SKM-1 (cell line): ENCODE measurements at regions not wholly inside any gene's neighbourhood (a gene's known extent, or its start where the extent isn't known, plus 50 kb on each side); places are given as distances from the start of the nearest gene placed in this dataset.

Source experiments
- DNase-seq: peaks from one replicate; lab custom pipeline; 2025; ENCODE audit not compliant: unreplicated experiment; lab: John Stamatoyannopoulos, UW

- DNase-seq: no peak
Observed at GRCh38 chr10:20958764-20959163, 61.7 kb upstream of the NEBL start.

GRCh38 chr10:20958225-20958624 is 61.1 kb upstream of the NEBL start:
- DNase-seq: no peak

GRCh38 chr10:20957744-20958143 is 60.6 kb upstream of the NEBL start:
- DNase-seq: no peak

GRCh38 chr10:20956843-20957242 is 59.7 kb upstream of the NEBL start:
- no peak for DNase-seq

- DNase-seq: no peak
Observed at GRCh38 chr10:20955355-20955893, 58.3 kb upstream of the NEBL start.

GRCh38 chr10:20954519-20954918 is 57.4 kb upstream of the NEBL start:
- no peak for DNase-seq

- no peak for DNase-seq
Observed at GRCh38 chr10:20953120-20953519, 56.0 kb upstream of the NEBL start.

GRCh38 chr10:20949967-20950366 is 52.9 kb upstream of the NEBL start:
- DNase-seq: no peak

GRCh38 chr10:20948686-20949327 is 51.7 kb upstream of the NEBL start:
- no peak for DNase-seq
